Amniotic epithelial cell (primary cell): ENCODE measurements at regions not wholly inside any gene's neighbourhood (a gene's known extent, or its start where the extent isn't known, plus 50 kb on each side); places are given as distances from the start of the nearest gene placed in this dataset.
"Not testable (repeated sequence)": the region's sequence is repeated elsewhere in the genome, so short reads cannot be mapped to it uniquely, and the experiment has no call there.

Source experiments
- DNase-seq: peaks from one replicate; pipeline ENCODE4 v3.0.0-alpha.2; 2010; ENCODE audit warnings: low read depth

DNA sequence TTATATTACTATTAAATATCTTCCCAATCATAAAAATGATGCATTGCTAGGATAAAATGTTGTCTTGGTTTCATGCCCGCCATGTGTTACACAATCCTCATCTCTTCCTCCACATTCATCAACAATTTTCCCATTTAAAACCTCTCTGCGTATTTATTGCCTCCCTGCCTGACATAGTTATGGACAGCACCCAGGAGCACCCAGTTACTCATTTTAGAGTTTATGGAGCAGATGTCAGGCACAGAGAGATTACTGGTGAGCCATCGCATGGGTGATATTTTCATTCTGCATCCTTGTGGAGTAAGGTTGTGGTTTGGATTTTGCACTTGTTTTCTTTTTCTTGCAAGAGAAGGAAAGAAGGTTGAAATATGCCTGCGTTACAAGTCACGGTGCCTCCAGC, 116.7 kb upstream of the NPAS2 start:
- DNase-seq, result peak; percentile 92

DNA sequence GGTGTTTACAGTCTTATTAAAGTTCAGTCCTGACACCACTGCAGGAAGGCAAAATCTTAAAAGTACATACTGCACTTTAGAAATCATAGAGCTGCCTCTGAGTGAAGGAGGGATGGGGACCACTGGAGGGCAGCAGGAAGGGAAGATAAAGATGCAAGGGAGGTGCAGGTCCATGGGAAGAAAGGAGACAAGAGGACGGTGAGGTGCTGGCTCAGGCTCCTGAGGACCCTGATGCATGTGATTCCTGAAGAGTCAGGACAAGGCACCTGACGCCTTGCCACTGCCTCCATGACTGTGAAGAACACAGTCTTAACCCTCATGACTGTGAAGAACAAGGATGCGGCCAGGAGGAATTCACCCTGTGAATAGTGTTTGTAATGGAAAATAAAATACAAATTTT, 116.2 kb upstream of the NPAS2 start:
- DNase-seq, result no peak

DNA sequence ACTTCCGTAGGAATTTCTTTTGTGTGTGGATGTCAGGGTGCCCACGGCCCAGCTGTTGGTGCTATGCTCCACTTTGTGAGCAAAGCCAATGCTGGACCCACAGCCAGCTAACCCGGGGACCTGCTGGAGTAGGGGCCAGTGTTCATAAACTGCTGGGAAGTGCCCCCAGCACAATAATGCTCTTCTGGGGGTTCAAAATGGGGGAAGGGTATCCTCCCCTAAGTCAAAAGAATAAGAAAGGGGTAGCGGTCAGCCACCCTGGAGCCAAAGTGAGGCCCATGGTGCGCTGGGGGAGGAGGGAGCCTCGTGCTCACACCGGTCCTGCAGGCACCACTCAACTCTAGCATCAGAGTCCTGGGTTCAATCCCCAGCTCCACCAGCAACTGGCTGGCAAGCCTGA, 115.8 kb upstream of the NPAS2 start:
- DNase-seq, result no peak

DNA sequence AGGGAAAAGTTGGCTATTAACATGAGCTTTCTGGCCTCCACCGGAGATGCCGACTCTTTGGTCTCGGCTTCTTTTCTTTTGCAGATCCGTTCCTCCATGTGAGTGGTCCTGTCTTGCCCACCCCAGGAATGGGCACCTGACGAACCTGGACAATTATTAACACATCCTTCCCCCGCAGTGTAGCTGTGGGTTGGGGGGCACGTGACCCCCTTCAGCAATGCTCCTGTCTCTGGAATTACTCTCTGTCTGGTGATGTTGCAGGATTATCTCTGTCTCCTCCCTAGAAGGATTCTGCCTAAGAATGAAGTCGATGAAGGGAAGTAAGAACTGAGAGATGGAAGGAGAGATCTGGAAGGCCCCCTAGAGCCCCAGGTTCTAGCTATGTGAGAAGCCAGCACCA, 115.2 kb upstream of the NPAS2 start:
- DNase-seq, result no peak

DNA sequence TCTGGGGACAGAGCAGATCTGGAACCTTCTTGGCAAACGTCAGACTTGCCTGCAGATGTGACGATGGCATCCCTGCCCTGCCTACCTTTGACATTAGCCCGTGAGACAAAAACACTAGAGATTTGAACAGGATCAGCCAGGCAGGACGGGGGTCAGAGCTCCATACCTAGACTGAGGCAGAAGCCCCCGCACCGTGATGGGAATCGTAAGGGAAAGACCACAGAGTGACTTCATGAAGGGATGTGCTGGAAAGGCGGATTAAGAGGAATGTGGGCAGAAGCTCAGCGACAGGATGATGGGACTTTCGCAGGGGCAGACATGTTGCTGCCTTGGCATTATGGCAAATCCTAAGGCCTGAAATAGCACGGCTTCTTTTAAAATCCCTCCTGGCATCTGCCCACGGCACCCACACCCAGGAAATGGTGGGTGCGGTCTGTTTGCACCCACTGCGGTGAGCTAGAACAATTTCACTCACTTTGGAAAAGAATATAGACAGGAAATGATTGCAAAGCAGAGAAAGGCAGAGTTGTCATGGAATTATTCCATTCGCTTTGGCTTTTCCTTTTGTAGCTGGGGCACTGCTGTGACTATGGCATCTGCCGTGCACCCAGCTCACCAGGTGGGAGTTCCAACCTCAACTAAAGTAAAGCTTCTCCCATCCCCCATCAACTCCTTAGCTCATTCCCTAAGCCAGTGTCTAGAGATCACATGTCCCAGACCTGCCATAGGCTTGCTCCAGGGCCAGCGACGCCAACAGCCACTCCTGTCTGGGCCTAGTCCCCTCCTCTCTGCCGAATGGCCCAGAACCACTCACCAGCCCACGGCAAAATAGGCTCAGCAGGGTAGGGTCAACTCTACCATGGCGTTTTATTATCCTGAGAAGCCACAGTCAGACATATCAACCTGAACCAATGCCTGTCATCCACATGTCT, 112.7 kb upstream of the NPAS2 start:
- no peak for DNase-seq

DNA sequence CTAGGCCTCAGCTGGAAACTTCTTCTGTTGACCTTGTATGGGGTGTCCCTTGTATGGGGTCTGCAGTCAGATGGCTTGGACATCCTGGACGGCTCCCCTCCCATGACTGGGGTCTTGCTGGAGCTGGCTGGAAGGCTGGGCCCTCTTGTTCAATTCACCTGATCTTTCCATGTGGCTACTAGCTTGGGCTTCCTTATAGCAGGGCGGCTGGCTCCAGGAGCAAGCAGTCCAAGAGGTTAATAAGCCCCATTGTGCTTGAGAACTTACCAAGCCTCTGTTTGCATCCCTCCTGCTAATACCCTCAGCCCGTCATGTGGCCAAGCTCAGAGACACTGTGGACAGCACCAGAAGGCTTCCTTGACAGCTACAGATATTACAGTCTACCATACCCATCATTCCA, 111.6 kb upstream of the NPAS2 start:
- DNase-seq, result no peak

DNA sequence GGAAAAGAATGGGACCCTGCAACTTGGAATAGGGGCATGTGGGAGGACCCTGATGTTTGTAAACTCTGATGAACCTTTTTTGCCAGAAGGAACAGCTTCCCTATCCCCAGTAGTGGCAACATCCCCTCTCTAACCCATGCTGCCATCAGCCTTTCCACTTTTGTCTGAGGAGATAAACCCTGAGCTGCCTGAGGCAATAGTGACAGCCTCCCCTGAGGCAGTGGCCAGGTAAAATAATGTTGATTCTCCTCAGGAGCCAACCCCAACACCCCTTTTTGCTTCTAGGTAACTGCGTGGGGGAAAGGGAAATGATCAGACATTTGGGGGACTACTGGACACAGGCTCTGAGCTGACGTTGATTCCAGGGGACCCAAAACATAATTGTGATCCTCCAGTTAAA, 106.8 kb upstream of the NPAS2 start:
- no peak for DNase-seq

DNA sequence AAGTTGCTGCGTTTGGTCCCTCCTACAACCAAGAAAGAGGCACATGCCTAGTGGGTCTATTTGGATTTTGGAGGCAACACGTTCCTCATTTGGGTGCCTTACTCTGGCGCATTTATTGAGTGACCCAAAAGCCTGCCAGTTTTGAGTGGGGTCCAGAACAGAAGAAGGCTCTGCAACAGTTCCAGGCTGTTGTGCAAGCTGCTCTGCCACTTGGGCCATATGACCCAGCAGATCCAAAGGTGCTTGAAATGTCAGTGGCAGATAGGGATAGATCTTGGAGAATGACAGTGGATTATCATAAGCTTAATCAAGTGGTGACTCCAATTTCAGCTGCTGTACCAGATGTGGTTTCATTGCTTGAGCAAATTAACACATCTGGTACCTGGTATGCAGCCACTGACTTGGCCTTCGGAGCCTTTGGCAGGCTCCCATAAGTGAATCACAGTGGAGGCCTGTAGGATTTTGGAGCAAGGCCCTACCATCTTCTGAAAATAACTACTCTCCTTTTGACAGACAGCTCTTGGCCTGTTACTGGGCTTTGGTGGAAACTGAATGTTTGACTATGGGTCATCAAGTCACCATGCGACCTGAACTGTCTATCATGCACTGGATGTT, 105.4 kb upstream of the NPAS2 start:
- DNase-seq, result not testable (repeated sequence)

DNA sequence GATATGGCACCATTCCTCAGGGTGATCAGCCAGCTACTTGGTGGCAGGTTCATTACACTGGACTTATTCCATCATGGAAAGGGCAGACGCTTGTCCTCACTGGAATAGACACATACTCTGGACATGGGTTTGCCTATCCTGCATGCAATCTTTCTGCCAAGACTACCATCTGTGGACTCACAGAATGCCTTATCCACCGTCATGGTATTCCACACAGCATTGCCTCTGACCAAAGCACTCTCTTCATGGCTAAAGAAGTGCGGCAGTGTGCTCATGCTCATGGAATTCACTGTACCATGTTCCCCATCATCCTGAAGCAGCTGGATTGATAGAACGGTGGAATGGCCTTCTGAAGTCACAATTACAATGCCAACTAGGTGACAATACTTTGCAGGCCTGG, 104.1 kb upstream of the NPAS2 start:
- not testable (repeated sequence) for DNase-seq

DNA sequence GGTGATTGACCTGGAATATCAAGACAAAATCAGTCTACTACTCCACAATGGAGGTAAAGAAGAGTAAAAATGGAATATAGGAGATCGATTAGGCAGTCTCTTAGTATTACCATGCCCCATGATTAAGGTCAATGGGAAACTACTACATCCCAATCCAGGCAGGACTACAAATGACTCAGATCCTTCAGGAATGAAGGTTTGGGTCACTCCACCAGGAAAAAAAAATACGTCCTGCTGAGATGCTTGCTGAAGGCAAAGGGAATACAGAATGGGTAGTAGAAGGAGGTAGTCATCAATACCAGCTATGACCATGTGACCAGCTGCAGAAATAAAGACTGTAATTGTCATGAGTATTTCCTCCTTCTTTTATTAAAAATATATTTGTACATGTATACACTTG, 103.4 kb upstream of the NPAS2 start:
- DNase-seq, result no peak

DNA sequence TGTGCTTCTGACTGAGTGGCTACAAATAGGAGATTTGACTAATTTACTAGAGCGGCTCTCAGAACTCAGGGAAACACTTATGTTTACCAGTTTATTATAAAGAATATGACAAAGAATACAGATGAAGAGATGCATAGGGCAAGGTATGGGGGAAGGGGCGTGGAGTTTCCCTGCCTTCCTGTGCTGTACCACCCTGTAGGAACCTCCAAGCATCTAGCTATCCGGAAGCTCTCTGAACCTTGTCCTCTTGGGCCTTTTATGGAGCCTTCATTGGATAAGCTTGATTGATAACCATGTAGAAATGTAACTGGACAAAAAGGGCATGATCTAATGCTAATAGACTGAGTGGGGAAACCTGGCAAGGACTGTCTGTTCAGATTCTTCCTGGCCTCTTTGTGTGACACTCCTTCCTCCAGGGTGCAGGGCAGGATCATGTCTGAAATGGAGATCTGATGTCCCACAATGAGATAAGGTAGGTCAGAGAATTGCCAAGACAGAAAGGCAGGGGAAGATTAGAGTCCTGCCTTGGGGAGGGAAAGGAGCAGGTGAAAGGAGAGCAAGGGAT, 101.8 kb upstream of the NPAS2 start:
- no peak for DNase-seq

DNA sequence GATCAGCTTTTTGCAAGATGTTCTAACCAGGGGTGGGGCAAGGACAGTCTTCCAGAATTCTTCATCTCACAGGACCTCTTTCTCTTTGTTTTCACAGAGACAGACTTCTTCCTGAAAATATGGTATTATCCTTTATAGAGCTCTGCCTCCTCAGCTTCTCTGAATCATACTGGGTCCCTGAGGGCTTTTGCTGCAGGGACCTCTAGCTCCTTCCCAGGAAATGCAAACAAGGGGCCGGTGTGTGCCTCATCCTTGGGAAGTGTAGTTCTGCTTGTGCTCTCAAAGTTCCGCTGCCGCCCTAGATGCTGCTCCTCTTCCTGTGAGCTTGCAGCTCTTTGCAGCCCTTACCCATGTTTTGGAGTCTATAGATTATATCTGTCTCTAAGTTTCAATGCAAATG, 99.5 kb upstream of the NPAS2 start:
- DNase-seq, result no peak

DNA sequence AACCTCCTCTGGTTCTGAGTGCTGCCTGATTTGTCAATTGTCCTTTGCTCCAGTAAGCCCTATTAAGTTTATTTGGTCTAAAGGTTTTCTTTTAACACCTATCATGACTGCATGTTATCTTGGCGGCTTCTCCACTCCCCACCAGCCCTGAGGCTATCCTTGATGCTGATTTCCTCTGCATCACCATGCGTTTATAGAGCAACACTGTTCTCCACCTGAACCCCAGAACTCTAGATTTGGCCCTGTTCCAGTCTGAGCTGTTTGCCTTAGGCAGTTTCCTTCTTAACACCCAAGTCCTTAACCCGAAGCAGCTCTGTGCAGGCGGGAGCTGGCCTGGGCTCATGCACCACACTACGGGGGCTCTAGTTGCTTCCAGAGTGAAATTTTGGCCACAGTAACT, 98.2 kb upstream of the NPAS2 start:
- DNase-seq, result no peak

DNA sequence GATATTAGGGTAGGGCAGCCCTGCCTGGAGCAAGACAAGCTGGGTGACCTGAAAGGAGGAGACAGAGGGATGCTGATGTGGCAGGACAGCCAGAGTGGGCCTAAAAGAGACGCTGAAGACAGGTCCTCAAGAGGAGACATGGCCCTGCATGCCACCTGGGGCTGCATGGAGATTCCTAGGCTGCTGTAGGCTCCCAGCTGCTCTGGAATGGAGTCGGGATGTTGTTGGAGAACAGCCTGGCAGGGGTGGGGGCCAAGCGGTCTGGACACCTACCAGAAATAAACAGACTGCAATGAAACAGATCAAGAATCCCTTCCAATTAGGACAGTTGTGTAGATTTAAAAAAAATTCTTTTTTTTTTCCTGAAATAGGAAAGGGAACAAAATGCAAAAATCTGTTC, 97.8 kb upstream of the NPAS2 start:
- DNase-seq, result no peak

DNA sequence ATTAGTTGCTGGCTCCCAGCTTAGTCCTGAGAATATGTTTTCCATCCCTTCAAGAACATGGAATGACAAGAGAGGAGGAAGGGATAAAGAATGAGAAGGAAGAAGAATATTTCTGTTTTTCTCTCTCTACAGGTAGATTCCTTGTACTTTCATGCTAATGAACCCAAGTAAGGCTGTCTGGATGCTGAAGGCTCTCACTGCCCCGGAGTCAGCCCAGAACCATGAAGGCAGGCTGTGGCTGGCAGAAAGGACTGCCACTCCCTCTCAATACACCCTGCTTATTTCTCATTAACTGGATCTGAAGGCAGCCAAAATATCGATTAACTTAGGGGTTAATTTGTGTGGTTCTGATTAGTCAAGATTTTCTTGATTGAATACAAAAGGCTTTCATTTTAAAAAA, 93.1 kb upstream of the NPAS2 start:
- DNase-seq, result no peak

DNA sequence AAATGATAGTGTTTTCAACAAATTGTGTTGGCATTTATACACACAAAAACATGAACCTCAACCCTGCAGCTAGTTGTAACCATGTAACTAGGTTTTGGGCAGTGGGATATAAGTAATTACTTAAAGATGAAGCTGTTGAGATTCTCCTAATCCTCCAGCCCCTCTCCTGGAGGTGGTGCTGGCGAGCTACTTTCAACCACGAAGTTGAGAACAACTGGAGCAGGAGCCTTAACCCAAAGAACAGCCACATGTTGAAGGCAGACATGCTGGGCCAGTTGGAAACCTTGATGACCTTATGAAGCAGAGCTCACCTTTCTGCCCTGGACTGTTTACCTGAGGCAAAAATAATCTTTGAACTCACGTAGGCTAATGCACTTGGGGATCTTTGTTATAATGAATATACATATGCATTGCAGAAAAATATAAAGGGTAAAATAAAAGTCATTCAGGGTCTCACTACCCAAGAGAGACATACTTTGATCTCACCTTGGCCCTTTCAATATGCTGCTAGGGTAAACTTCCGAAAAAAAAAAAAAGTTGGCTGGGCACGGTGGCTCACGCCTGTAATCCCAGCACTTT, 89.6 kb upstream of the NPAS2 start:
- DNase-seq, result peak; percentile 73

DNA sequence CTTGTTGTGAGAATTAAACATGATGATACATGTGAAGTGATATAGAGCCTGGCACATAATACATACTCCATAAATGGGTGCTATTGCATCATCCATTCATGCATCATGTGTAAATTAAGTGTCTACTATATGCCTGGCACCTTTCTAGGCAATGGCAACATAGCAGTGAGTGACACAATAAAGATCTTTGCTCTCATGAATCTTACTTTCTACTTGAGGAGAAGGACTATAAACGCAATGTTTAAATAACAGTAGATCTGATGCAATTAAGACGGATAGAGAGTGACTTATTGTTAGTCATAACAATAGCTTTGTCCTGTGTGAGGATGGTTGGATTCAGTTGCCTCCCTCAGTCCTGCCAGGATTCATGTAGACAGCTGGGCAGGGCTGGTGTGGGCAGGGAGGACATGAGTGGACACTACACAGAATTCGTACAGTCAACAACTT, 88.4 kb upstream of the NPAS2 start:
- peak; percentile 60 for DNase-seq

DNA sequence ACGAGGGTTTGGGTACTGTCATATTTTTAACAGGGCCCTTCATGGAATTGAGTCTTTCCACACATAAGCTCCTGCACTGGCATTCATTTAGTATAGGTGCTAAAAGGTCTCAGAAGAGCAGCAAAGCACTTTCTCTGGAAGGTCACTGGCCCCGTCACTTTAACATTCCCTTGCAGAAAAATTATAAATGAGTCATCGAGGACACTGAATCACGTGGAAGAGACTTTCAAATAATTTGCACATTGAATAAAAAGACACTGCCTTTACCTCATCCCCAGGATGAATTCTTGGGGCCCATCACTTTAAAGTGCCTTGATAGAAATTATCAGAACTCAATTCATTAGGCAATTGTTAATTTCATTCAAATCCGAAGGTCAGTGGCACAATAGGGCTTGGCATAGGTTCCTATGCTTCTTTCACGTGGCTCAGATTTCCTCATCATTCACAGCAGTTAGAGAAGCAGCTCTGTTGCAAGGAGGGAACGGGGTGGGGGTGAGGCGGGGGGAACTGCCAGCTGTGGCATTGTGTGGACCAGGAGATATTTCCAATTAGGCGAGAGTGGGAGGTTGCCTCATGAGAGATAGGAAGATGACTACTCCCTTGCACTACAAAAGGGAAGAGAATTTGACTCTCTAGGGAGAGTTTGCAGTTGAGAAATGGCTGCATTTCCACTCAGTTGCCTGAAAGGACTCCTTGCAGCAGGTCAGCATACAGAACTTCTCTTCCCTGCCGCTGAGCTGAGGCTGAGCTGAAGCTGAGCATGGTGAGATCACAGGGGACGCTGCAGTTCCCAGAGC, 86.3 kb upstream of the NPAS2 start:
- DNase-seq, result peak; percentile 97

DNA sequence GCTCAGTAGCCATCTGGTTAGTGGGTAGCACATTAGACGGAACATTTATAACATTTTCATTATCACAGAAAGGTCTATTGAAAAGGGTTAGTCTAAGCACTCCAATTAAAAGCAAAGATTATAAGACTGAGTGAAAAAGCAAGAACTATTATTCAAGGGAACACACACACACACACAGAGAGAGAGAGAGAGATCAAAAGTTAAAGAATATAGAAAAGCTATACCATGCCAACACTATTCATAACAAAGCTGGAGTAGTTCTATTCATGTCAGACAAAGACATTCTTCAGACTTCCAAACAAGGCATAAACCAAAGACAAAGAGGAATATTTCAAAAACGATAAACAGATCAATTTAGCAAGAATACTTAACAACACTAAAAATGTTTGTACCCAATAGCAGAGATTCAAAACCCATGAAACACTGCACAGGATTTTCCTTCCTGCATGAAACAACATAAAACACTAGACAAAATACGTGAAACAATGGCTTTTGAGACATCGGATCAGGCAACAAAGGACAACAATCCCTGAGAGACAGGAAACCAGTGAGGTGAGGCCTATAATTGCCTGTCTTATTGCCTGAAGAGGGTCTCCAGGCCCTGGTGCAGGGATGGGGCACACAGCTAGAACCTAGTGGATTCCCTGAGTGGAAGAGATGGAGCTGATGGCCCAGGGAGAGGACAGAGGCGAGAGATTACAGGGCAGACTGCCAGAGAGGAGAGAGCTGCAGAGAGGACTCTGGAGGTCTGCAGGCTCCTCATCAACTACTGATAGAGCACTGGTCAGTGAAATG, 83.6 kb upstream of the NPAS2 start:
- no peak for DNase-seq

DNA sequence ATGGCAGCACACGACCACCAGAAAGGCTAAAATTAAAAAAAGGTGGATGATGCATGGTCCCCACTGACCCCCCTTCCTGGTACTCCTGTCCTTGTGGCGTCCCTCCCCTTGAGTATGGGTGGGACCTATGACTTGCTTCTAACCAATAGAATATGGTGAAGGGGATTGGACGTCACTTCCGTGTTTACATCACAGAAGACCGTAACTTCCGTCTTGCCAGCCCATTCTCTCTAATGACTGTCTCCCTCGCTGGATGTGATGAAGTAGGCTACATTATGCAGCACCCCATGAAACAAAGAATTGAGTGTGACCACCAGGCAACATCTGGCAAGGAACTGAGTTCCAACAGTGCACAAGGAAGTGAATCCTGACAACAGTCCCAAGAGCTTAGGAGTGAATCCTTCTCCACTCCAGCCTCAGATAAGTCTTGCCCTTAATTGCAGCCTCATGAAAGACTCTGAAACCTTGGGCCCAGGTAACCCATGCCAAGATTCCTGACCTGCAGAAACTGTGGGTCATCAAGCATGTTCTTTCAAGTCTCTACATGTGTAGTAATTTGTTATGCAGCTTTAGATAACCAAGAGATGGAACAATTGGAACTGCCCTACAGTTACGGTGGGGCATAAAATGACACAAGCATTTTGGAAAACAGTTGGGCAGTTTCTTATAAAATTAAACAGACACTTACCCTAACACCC, 80.1 kb upstream of the NPAS2 start:
- DNase-seq, result no peak

DNA sequence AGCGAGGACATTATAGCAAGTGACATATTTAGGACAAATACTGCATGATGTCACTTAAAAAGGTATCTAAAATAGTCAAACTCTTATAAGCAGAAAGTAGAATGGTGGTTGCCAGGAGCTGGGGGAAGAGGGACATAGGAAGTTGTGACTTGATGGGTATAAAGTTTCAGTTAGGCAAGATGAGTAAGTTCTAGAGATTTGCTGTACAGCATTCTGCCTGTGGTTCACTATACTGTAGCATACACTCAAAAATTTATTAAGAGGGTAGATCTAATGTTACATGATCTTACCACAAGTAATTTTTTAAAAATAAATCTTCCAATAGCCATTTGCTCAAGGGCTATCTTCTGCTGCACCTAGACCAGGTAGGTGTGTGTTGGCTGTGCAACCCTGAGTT, 78.1 kb upstream of the NPAS2 start:
- no peak for DNase-seq
